SK-N-MC (cell line): ENCODE measurements at regions not wholly inside any gene's neighbourhood (a gene's known extent, or its start where the extent isn't known, plus 50 kb on each side); places are given as distances from the start of the nearest gene placed in this dataset.

Experiments
- EZH2 ChIP-seq: fragments of 200-600 bp; sonication (generic); IDR thresholded peaks from one replicate; pipeline ENCODE4 v1.6.1; 2017; ENCODE audit warnings: antibody characterized with exemption
- FOXP2 ChIP-seq: optimal IDR thresholded peaks from 2 replicates; pipeline ENCODE3; 2011; ENCODE audit warnings: mild to moderate bottlenecking, moderate library complexity; ENCODE audit not compliant: insufficient read depth; ENCODE audit errors: extremely low read length, control extremely low read depth
- POLR2AphosphoS5 ChIP-seq: IDR thresholded peaks from 2 replicates; pipeline ENCODE4 v1.6.1; 2012; ENCODE audit warnings: mild to moderate bottlenecking, low read depth, low read length, borderline replicate concordance

DNA sequence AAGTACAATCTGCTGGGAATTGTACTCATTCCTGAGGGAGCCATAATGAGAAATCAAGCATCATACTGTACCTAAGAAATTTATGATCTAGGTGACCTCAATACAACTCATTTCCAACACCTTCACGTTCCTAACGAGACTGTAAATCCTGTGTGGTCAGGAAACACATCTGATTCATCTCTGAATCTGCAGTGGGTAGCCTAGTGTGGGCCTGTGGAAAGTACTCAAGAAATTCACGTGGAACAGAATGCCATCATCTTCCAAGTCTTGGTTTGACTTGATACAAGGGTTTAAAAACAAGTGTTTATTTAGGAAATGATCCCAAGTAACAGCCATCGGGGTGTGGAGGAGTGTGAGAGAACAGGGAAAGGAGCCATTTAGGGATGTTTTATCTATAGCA lies 568.9 kb downstream of the EDEM1 start:
- TF ChIP-seq POLR2AphosphoS5 (no peak), EZH2 (no peak), FOXP2 (no peak)
